GM18519 (cell line): ENCODE measurements at regions not wholly inside any gene's neighbourhood (a gene's known extent, or its start where the extent isn't known, plus 50 kb on each side); places are given as distances from the start of the nearest gene placed in this dataset.

Experiments used
- ATAC-seq: cut with Tn5 transposase; IDR thresholded peaks from one replicate; pipeline ENCODE4 v1.9.1; 2021; ENCODE audit warnings: mild to moderate bottlenecking, moderate library complexity; ENCODE audit not compliant: unreplicated experiment, low FRiP score

DNA sequence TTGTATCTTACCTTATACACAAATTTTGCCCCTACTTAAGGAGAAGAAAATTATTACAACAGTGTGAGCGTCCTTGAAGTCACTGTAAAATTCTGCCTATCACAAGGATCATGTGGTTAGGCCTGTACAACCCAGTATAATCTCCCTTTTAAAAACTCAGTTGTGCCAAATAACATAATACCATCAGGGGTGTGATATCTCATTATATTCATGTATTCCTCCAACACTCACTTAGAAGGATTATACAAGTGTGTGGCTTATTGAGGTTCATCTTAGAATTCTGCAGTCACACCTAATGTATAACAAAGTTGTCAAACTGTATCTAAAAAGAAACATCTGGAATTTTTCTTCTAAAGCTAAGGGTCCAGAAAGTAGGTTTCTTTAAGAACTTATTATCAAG lies 998.8 kb upstream of the LRRTM1 start:
- ATAC-seq: no peak

- ATAC-seq: no peak
Observed at GRCh38 chr2:81299841-81300240, 995.3 kb upstream of the LRRTM1 start.

- no peak for ATAC-seq
Observed at GRCh38 chr2:81290846-81291245, 986.3 kb upstream of the LRRTM1 start.

- no peak for ATAC-seq
Observed at GRCh38 chr2:81283081-81283480, 978.5 kb upstream of the LRRTM1 start.

- no peak for ATAC-seq
Observed at GRCh38 chr2:81282151-81282769, 977.7 kb upstream of the LRRTM1 start.

DNA sequence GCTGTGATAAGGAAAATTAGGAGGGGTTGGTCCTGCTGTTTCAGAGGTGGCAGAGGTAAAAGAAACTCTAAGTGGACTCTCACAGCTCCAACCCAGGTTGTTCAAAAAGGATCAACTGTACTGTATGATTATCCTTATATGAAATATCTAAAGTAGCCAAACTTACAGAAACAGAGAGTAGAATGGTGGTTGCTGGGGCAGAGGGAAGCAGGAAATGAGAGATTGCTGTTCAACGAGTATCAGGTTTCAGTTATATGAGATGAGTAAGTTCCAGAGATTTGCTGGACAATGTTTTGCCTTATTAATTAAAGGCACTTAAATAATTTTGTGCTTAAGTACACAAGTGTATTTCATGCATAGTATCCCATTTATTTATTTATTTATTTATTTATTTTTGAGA lies 972.0 kb upstream of the LRRTM1 start:
- ATAC-seq: no peak

DNA sequence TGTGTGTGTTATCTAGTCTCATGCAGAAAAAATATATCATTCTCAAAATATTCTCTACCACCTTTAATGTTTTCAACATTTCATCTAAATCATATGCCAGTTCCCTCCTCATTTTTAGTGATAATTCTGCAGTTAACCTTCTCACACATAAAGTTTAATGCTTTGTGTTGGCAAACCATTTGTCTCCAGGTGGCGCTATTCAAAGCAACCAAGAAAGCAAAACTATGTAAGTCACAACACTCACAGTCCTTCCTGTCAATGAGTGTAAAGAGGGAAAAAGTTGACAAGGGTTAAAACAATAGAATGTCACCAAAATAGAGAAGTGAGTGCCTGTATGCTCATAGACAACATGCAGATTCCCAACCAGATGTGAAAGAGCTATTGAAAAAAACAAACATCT lies 961.6 kb upstream of the LRRTM1 start:
- no peak for ATAC-seq

DNA sequence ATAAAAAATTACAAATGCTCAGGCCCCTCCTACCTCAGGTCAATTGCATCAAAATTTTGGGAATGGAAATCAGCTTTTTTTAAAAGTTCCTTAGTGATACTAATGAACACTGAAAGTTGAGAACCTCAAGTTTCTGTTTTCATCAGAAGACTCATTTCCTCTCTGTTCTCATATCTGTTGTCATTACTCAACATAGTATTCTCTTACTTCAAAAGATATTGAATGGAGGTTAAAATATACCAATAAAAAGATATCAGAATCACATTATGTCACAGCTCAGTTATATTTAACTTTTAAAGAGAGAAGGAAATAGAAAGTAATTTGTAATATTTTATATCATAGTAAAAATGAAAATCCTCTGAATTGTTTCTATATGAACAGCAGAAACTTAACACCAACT lies 959.4 kb upstream of the LRRTM1 start:
- no peak for ATAC-seq

- ATAC-seq: no peak
Observed at GRCh38 chr2:81260320-81260719, 955.8 kb upstream of the LRRTM1 start.

- ATAC-seq: no peak
Observed at GRCh38 chr2:81250270-81250669, 945.7 kb upstream of the LRRTM1 start.

DNA sequence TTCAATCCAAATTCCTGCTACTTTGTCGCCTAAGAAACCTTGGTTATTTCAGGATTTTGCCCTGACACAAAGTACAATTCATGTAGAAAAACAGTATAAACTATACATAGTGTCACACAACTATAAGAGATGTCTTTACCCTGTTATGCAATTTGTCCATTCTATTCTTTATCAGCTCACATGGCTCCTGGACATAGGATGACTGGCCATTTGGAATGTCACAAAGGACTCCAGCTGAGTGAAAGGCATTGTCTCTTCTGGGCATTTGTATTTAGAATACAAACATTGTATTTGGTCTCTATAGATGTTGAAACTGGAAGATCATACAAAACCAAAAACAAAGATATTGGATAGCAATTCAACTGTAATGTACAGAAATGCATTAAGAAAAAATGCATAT lies 944.6 kb upstream of the LRRTM1 start:
- no peak for ATAC-seq

DNA sequence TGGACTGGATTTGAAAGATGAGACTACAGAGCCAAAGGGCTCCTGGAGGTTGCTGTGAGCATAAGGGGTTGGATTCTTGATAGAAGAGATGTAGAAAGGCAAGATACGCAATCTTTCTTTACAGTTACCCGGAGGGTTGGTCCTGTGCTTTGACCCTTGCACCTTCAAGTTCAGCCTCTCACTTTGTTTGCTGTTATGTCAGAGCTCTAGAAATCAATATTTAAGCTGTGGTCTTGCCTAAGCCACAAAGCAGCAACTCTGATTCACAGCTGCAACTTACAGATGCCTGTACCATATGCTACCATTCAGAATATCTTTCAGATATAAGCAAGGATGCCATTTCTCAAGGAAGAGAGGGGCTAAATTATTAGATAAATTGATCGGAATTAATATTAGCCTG lies 943.1 kb upstream of the LRRTM1 start:
- no peak for ATAC-seq

DNA sequence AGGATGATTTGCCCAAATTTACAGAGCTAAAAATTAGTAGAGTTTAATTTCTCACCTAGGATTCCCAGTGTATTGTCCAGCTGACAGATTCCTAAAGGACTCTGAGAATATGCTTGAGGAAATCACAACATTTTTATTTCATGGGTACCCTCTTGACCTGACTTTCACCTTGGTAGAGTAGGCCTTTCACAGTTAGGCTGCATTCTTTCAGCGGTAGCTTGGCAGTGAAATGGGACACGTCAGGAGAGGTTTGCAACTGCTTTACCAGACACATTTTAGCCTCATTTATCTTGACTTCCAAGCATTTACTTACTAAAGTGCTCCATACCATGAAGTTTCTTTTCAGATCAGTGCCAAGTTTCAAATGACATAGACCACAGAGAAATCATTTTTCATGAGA lies 937.9 kb upstream of the LRRTM1 start:
- ATAC-seq: no peak

DNA sequence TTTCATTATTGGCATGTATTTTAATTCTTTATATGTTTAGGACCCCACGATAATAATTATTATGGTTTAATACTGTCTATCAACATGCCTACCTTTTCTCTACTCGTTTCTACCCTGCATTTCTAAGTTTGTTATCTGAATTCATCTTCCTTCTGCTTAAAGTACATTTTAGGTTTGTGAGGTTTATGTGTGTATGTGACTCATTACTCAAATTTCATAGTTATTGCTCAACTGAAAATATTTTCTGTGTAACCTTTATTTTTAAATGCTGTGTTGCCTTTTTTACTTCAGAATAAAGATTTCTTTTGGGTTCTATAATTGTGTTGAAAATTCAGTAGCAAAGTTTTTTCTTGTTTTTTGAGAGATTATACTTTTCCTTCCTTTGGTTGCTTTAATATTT lies 933.9 kb upstream of the LRRTM1 start:
- no peak for ATAC-seq

GRCh38 chr2:81235601-81236000 lies 931.0 kb upstream of the LRRTM1 start:
- ATAC-seq: no peak

- ATAC-seq: no peak
Observed at GRCh38 chr2:81234711-81235110, 930.2 kb upstream of the LRRTM1 start.

DNA sequence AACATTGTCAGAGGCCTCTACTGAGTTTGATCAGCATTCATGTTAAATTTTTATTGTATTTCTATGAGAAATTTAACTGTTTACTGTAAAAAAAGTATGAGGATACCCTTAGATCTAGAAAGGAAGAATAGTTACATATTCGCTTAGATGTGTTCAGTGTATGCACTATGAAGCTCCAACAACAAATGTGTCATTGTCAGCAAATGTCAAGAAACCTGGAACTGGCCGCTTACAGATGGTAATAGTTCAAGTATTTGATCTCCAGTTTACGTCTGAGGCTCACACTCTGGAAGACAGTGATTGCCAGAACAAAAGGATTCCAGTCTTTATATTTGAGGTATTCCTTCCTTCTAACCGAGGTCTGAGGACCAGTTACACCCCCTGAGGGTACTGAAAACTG lies 921.2 kb upstream of the LRRTM1 start:
- ATAC-seq: no peak

DNA sequence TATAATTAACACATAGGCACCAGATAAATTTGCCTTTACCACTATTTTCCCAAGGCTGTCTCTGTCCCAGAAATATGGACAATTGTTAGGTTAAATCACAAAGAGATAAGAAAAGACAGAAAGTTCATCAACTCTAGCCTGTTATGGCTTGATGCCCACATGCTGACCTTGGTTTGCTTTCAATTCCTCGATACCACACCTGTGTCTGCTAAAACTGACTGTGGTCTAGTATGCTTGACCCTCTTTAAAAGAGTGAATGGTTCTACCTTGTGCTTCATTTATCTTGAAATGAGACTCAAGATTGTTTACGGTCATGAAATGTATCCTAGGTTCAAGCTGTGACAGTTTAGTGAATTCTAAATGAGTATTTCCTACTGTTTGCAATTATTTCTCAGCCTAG lies 909.0 kb upstream of the LRRTM1 start:
- ATAC-seq: no peak

- ATAC-seq: no peak
Observed at GRCh38 chr2:81206216-81206615, 901.7 kb upstream of the LRRTM1 start.

DNA sequence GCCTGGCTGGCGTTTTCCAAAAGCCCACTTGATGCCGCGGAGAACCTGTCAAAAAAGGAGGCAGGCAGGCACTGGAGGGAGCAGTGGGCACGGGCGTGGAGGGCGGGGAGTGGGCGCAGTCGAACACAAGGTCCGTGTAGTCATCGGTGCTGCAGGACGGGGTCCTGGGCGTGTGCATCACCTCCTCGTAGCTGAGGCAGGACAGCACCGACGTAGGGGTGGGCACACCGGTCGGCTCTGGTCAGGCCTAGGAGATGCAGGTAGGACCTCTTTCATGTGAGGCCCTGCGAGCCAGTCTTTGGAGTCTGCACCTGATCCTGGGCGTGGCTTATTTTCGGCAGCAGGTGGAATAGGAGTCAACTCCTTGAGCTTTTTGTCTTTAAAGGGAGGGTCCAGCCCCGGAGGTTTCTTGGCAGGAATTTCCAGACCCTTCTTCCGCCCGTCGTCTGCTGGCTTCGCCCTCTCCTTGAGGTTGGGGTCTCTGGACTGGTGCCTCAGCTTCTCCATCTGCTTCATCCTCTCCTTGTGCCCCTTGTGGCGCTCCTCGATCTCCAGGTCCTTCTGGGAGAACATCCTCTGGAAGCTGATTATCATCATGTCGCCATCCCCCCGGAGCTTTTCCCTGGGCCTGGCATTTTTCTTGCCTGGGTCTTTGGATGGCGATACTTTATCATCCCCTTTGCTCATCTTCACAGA lies 892.5 kb upstream of the LRRTM1 start:
- ATAC-seq: no peak

DNA sequence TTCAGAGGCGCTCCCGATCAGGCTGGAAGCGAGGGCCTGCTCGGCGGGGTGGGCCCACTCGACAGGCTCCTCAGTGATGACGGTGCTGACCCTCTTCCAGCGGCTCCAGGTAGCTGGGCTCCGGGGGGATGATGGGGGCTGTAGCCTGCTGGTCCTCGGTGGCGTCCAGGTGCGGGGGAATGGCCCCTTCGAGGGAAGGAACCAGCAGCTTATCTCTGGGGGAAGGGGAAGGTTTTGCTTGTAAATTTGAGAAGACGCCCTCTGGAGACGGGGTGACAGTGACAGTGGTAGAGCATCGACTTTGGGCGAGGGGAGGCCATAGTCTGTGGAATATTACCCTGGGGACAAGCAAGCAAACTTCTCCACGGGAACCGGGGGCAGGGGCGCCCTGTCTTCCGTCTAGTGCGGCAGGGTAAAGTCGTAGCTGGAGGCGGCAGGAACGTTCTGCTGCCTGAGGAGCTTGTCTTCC lies 891.9 kb upstream of the LRRTM1 start:
- ATAC-seq: no peak

- ATAC-seq: no peak
Observed at GRCh38 chr2:81195774-81196382, 891.3 kb upstream of the LRRTM1 start.
